Inflammatory macrophage treated with lipopolysaccharide for 4 hours (primary cell): ENCODE measurements at regions not wholly inside any gene's neighbourhood (a gene's known extent, or its start where the extent isn't known, plus 50 kb on each side); places are given as distances from the start of the nearest gene placed in this dataset.

Experiments used
- DNase-seq: peaks from one replicate; pipeline ENCODE4 v3.0.0-alpha.2; 2020

GRCh38 chr7:46558482-46559193 is 637.6 kb upstream of the IGFBP3 start:
- DNase-seq: no peak

- no peak for DNase-seq
Measured at GRCh38 chr7:46557781-46558180, 636.7 kb upstream of the IGFBP3 start.

GRCh38 chr7:46557295-46557711 is 636.2 kb upstream of the IGFBP3 start:
- no peak for DNase-seq

- DNase-seq: no peak
Measured at GRCh38 chr7:46554688-46555422, 633.8 kb upstream of the IGFBP3 start.

GRCh38 chr7:46551603-46552002 is 630.5 kb upstream of the IGFBP3 start:
- no peak for DNase-seq

GRCh38 chr7:46550864-46551263 is 629.8 kb upstream of the IGFBP3 start:
- no peak for DNase-seq

GRCh38 chr7:46549892-46550639 is 629.0 kb upstream of the IGFBP3 start:
- DNase-seq: no peak

- no peak for DNase-seq
Measured at GRCh38 chr7:46549347-46549746, 628.3 kb upstream of the IGFBP3 start.

GRCh38 chr7:46547044-46547443 is 626.0 kb upstream of the IGFBP3 start:
- DNase-seq: no peak

GRCh38 chr7:46545790-46546189 is 624.7 kb upstream of the IGFBP3 start:
- no peak for DNase-seq

GRCh38 chr7:46544396-46545008 is 623.4 kb upstream of the IGFBP3 start:
- no peak for DNase-seq

GRCh38 chr7:46542076-46542475 is 621.0 kb upstream of the IGFBP3 start:
- DNase-seq: no peak

GRCh38 chr7:46539892-46540483 is 618.9 kb upstream of the IGFBP3 start:
- no peak for DNase-seq

- DNase-seq: no peak
Measured at GRCh38 chr7:46537191-46537905, 616.3 kb upstream of the IGFBP3 start.

- DNase-seq: no peak
Measured at GRCh38 chr7:46534664-46535588, 613.9 kb upstream of the IGFBP3 start.

GRCh38 chr7:46533946-46534345 is 612.9 kb upstream of the IGFBP3 start:
- DNase-seq: no peak

GRCh38 chr7:46532571-46532970 is 611.5 kb upstream of the IGFBP3 start:
- no peak for DNase-seq

GRCh38 chr7:46530081-46530750 is 609.1 kb upstream of the IGFBP3 start:
- DNase-seq: no peak

GRCh38 chr7:46527360-46527759 is 606.3 kb upstream of the IGFBP3 start:
- DNase-seq: no peak

GRCh38 chr7:46525876-46526275 is 604.8 kb upstream of the IGFBP3 start:
- no peak for DNase-seq

- no peak for DNase-seq
Measured at GRCh38 chr7:46524350-46524749, 603.3 kb upstream of the IGFBP3 start.
